ENCODE measurements at regions not wholly inside any gene's neighbourhood (a gene's known extent, or its start where the extent isn't known, plus 50 kb on each side); places are given as distances from the start of the nearest gene placed in this dataset.

- Histone ChIP-seq H3K9me3 (ENCODE audit: control insufficient read depth in 2 of 3, insufficient read depth in 1 of 3, low read length in 3 of 3) (no peaks in the 10 kb centered on the region), H3K4me1 (ENCODE audit: control insufficient read depth in 2 of 3, insufficient read depth in 2 of 3, low read depth in 1 of 3, low read length in 3 of 3) (no peaks in the 10 kb centered on the region), H3K27ac (ENCODE audit: low read depth in 2 of 2, low read length in 2 of 2) (no peak overlapping the region), H3K36me3 (ENCODE audit: control insufficient read depth in 2 of 3, insufficient read depth in 3 of 3, low read length in 3 of 3) (no peaks in the 10 kb centered on the region), H3K9ac (ENCODE audit: low read length in 3 of 3) (no peak overlapping the region), H3K27me3 (ENCODE audit: control insufficient read depth, insufficient read depth, low read length) (no peaks in the 10 kb centered on the region), H3K4me3 (ENCODE audit: low read length in 3 of 3) (no peak overlapping the region)
- DNase-seq (no peak), FAIRE-seq (no peak)
- intact Hi-C loops (cut with DNase I), result no loop called here
- no peak for TF ChIP-seq CTCF (IDR thresholded peaks at IDR 0.05; ENCODE audit: borderline replicate concordance, extremely low read depth, insufficient read depth)
These were observed 306.9 kb upstream of the ARSJ start for GRCh38 chr4:114286262-114286810.

- FAIRE-seq (no peak), DNase-seq (peak in 2 of 5 donors; percentile 23 to 24)
- Histone ChIP-seq H3K9ac (ENCODE audit: low read length in 3 of 3) (no peak overlapping the region), H3K4me3 (ENCODE audit: low read length in 3 of 3) (no peak overlapping the region), H3K36me3 (ENCODE audit: control insufficient read depth in 2 of 3, insufficient read depth in 3 of 3, low read length in 3 of 3) (no peaks in the 10 kb centered on the region), H3K27ac (ENCODE audit: low read depth in 2 of 2, low read length in 2 of 2) (no peak overlapping the region), H3K4me1 (ENCODE audit: control insufficient read depth in 2 of 3, insufficient read depth in 2 of 3, low read depth in 1 of 3, low read length in 3 of 3) (no peaks in the 10 kb centered on the region), H3K27me3 (ENCODE audit: control insufficient read depth, insufficient read depth, low read length) (no peaks in the 10 kb centered on the region), H3K9me3 (ENCODE audit: control insufficient read depth in 2 of 3, insufficient read depth in 1 of 3, low read length in 3 of 3) (no peaks in the 10 kb centered on the region)
- no peak for TF ChIP-seq CTCF (IDR thresholded peaks at IDR 0.05; ENCODE audit: borderline replicate concordance, extremely low read depth, insufficient read depth)
- intact Hi-C loops (cut with DNase I), result no loop called here
These were observed 307.7 kb upstream of the ARSJ start for GRCh38 chr4:114287079-114287696.

GRCh38 chr4:114296126-114296525 is 302.5 kb upstream of the UGT8 start:
- Histone ChIP-seq H3K27me3 (ENCODE audit: control insufficient read depth, insufficient read depth, low read length) (no peaks in the 10 kb centered on the region), H3K9me3 (ENCODE audit: control insufficient read depth in 2 of 3, insufficient read depth in 1 of 3, low read length in 3 of 3) (no peaks in the 10 kb centered on the region), H3K4me1 (ENCODE audit: control insufficient read depth in 2 of 3, insufficient read depth in 2 of 3, low read depth in 1 of 3, low read length in 3 of 3) (no peaks in the 10 kb centered on the region), H3K27ac (ENCODE audit: low read depth in 2 of 2, low read length in 2 of 2) (no peak overlapping the region), H3K36me3 (ENCODE audit: control insufficient read depth in 2 of 3, insufficient read depth in 3 of 3, low read length in 3 of 3) (no peaks in the 10 kb centered on the region), H3K9ac (ENCODE audit: low read length in 3 of 3) (no peak overlapping the region), H3K4me3 (ENCODE audit: low read length in 3 of 3) (no peak overlapping the region)
- no peak for FAIRE-seq
- peak in 1 of 5 donors; percentile 62 for DNase-seq
- intact Hi-C loops (cut with DNase I), result no loop called here
- no peak for TF ChIP-seq CTCF (IDR thresholded peaks at IDR 0.05; ENCODE audit: borderline replicate concordance, extremely low read depth, insufficient read depth)

GRCh38 chr4:114302472-114302871 is 296.1 kb upstream of the UGT8 start:
- no peaks in the 10 kb centered on the region for H3K9me3 ChIP-seq (ENCODE audit: control insufficient read depth in 2 of 3, insufficient read depth in 1 of 3, low read length in 3 of 3)
- no peak overlapping the region for H3K9ac ChIP-seq (ENCODE audit: low read length in 3 of 3)
- H3K36me3 ChIP-seq (ENCODE audit: control insufficient read depth in 2 of 3, insufficient read depth in 3 of 3, low read length in 3 of 3), result no peaks in the 10 kb centered on the region
- TF ChIP-seq CTCF (IDR thresholded peaks at IDR 0.05; ENCODE audit: borderline replicate concordance, extremely low read depth, insufficient read depth), result no peak
- no peak for DNase-seq
- intact Hi-C loops (cut with DNase I), result no loop called here
- no peak overlapping the region for H3K27ac ChIP-seq (ENCODE audit: low read depth in 2 of 2, low read length in 2 of 2)
- H3K27me3 ChIP-seq (ENCODE audit: control insufficient read depth, insufficient read depth, low read length), result no peaks in the 10 kb centered on the region
- FAIRE-seq, result no peak
- H3K4me3 ChIP-seq (ENCODE audit: low read length in 3 of 3), result no peak overlapping the region
- no peaks in the 10 kb centered on the region for H3K4me1 ChIP-seq (ENCODE audit: control insufficient read depth in 2 of 3, insufficient read depth in 2 of 3, low read depth in 1 of 3, low read length in 3 of 3)
